Neural cell (in vitro differentiated cells): ENCODE measurements at regions not wholly inside any gene's neighbourhood (a gene's known extent, or its start where the extent isn't known, plus 50 kb on each side); places are given as distances from the start of the nearest gene placed in this dataset.

Source experiments
- H2AFZ ChIP-seq: fragments of 200-600, 300-800 bp; sonication (generic), shearing (Covaris generic); 2 replicates; pipeline ENCODE4 v1.6.0; 2014; ENCODE audit warnings: low read depth, mild to moderate bottlenecking, antibody characterized with exemption, low read length, moderate library complexity
- H3F3A ChIP-seq: fragments of 200-600 bp; shearing (Covaris generic); 2 replicates; pipeline ENCODE4 v1.6.1; 2016; ENCODE audit warnings: mild to moderate bottlenecking, moderate library complexity, mixed read lengths, antibody characterized with exemption, low read length; ENCODE audit not compliant: insufficient read depth, poor library complexity, severe bottlenecking
- H3K27ac ChIP-seq: fragments of 200-600, 300-800 bp; sonication (generic), shearing (Covaris generic); 2 replicates; pipeline ENCODE4 v1.5.1; 2014; ENCODE audit warnings: mild to moderate bottlenecking, low read length, moderate library complexity
- H3K27me3 ChIP-seq: fragments of 300-800, 200-600 bp; sonication (generic), shearing (Covaris generic); 2 replicates; pipeline ENCODE4 v1.6.0; 2014; ENCODE audit warnings: mild to moderate bottlenecking, low read depth, low read length, moderate library complexity; ENCODE audit not compliant: insufficient read depth
- H3K36me3 ChIP-seq: fragments of 300-800, 200-600 bp; sonication (generic), shearing (Covaris generic); 2 replicates; pipeline ENCODE4 v1.5.1; 2014; ENCODE audit warnings: mild to moderate bottlenecking, antibody characterized with exemption, low read length, moderate library complexity; ENCODE audit not compliant: insufficient read depth
- H3K4me2 ChIP-seq: fragments of 300-800, 200-600 bp; sonication (generic), shearing (Covaris generic); 2 replicates; pipeline ENCODE4 v1.6.0; 2014; ENCODE audit warnings: mild to moderate bottlenecking, low read length
- H3K4me3 ChIP-seq: fragments of 300-800, 200-600 bp; sonication (generic), shearing (Covaris generic); 2 replicates; pipeline ENCODE4 v1.5.1; 2014; ENCODE audit warnings: mild to moderate bottlenecking, low read length, moderate library complexity
- H3K79me2 ChIP-seq: fragments of 200-600 bp; shearing (Covaris generic); replicated peaks from 2 replicates; pipeline ENCODE4 v1.6.0; 2014; ENCODE audit warnings: mild to moderate bottlenecking, low read length, moderate library complexity; ENCODE audit not compliant: insufficient read depth
- H3K9ac ChIP-seq: fragments of 300-800, 200-600 bp; sonication (generic), shearing (Covaris generic); 2 replicates; pipeline ENCODE4 v1.6.1; 2016; ENCODE audit warnings: mild to moderate bottlenecking, low read length, mixed read lengths
- H3K9me2 ChIP-seq: fragments of 200-600 bp; shearing (Covaris generic); 2 replicates; pipeline ENCODE4 v1.6.1; 2016; ENCODE audit warnings: mild to moderate bottlenecking, low read length, mixed read lengths; ENCODE audit not compliant: insufficient read depth
- H3K9me3 ChIP-seq: fragments of 200-600, 300-800 bp; sonication (generic), shearing (Covaris generic); 2 replicates; pipeline ENCODE4 v1.6.1; 2016; ENCODE audit warnings: mild to moderate bottlenecking, mixed run types, low read length, moderate library complexity, mixed read lengths
- H4K20me1 ChIP-seq: fragments of 200-600 bp; shearing (Covaris generic); 2 replicates; pipeline ENCODE4 v1.6.1; 2016; ENCODE audit warnings: mild to moderate bottlenecking, mixed run types; ENCODE audit not compliant: insufficient read depth
- CTCF ChIP-seq: fragments of 450-650 bp; IDR thresholded peaks from 2 replicates; pipeline ENCODE4 v1.5.1; 2014; ENCODE audit warnings: antibody characterized with exemption, mild to moderate bottlenecking, moderate library complexity; ENCODE audit not compliant: poor library complexity, severe bottlenecking
- EP300 ChIP-seq: fragments of 450-650 bp; conservative IDR thresholded peaks from 2 replicates; pipeline ENCODE4 v1.6.1; 2014; ENCODE audit warnings: antibody characterized with exemption, mild to moderate bottlenecking, moderate library complexity; ENCODE audit not compliant: poor library complexity, severe bottlenecking
- EZH2 ChIP-seq: fragments of 200-600, 300-800 bp; shearing (Covaris generic), sonication (generic); IDR thresholded peaks from 2 replicates; pipeline ENCODE4 v1.6.1; 2014; ENCODE audit warnings: antibody characterized with exemption, low read length, borderline replicate concordance, mild to moderate bottlenecking; ENCODE audit not compliant: insufficient read depth, poor library complexity, severe bottlenecking
- MXI1 ChIP-seq: fragments of 450-650 bp; conservative IDR thresholded peaks from 2 replicates; pipeline ENCODE4 v1.6.1; 2014; ENCODE audit warnings: antibody characterized with exemption, mild to moderate bottlenecking; ENCODE audit not compliant: poor library complexity, severe bottlenecking
- POLR2AphosphoS5 ChIP-seq: IDR thresholded peaks from 2 replicates; pipeline ENCODE4 v1.6.1; 2012
- RAD21 ChIP-seq: fragments of 450-650 bp; conservative IDR thresholded peaks from 2 replicates; pipeline ENCODE4 v1.6.1; 2014; ENCODE audit warnings: antibody characterized with exemption, mild to moderate bottlenecking, moderate library complexity
- REST ChIP-seq: IDR thresholded peaks from 2 replicates; pipeline ENCODE4 v1.6.1; 2012; ENCODE audit warnings: borderline replicate concordance
- SMC3 ChIP-seq: fragments of 450-650 bp; conservative IDR thresholded peaks from 2 replicates; pipeline ENCODE4 v1.6.1; 2014; ENCODE audit warnings: antibody characterized with exemption, mild to moderate bottlenecking, moderate library complexity; ENCODE audit not compliant: poor library complexity
- TAF1 ChIP-seq: IDR thresholded peaks from 2 replicates; pipeline ENCODE4 v1.6.1; 2012; ENCODE audit warnings: low read depth

GRCh38 chr2:176789751-176790150 is 422.8 kb upstream of the HNRNPA3 start:
- no peaks in the 10 kb centered on the region for H3K9me2 ChIP-seq
- no peak overlapping the region for H3K4me2 ChIP-seq
- H3K27ac ChIP-seq, result no peak overlapping the region
- no peak overlapping the region for H2AFZ ChIP-seq
- H3F3A ChIP-seq, result no peaks in the 10 kb centered on the region
- no peaks in the 10 kb centered on the region for H3K36me3 ChIP-seq
- no peaks in the 10 kb centered on the region for H3K9me3 ChIP-seq
- H4K20me1 ChIP-seq, result no peaks in the 10 kb centered on the region
- no peak overlapping the region for H3K4me3 ChIP-seq
- no peak overlapping the region for H3K9ac ChIP-seq
- H3K79me2 ChIP-seq, result no peaks in the 10 kb centered on the region
- no peaks in the 10 kb centered on the region for H3K27me3 ChIP-seq
- no peak for TF ChIP-seq CTCF
- no peak for TF ChIP-seq POLR2AphosphoS5
- no peak for TF ChIP-seq RAD21
- TF ChIP-seq MXI1, result no peak
- TF ChIP-seq TAF1, result no peak
- no peak for TF ChIP-seq REST
- no peak for TF ChIP-seq EP300
- TF ChIP-seq EZH2, result no peak
- TF ChIP-seq SMC3, result no peak

GRCh38 chr2:176790468-176790867 is 422.1 kb upstream of the HNRNPA3 start:
- no peak overlapping the region for H3K4me3 ChIP-seq
- no peaks in the 10 kb centered on the region for H3K27me3 ChIP-seq
- H3F3A ChIP-seq, result no peaks in the 10 kb centered on the region
- H2AFZ ChIP-seq, result no peak overlapping the region
- H3K9me2 ChIP-seq, result no peaks in the 10 kb centered on the region
- no peak for TF ChIP-seq REST
- no peak for TF ChIP-seq MXI1
- TF ChIP-seq EZH2, result no peak
- no peak for TF ChIP-seq POLR2AphosphoS5
- TF ChIP-seq CTCF, result no peak
- no peak for TF ChIP-seq RAD21
- no peak for TF ChIP-seq EP300
- TF ChIP-seq TAF1, result no peak
- no peak for TF ChIP-seq SMC3
- no peaks in the 10 kb centered on the region for H4K20me1 ChIP-seq
- H3K27ac ChIP-seq, result no peak overlapping the region
- no peaks in the 10 kb centered on the region for H3K79me2 ChIP-seq
- H3K36me3 ChIP-seq, result no peaks in the 10 kb centered on the region
- H3K9me3 ChIP-seq, result no peaks in the 10 kb centered on the region
- no peak overlapping the region for H3K9ac ChIP-seq
- H3K4me2 ChIP-seq, result no peak overlapping the region
